ENCODE measurements at regions not wholly inside any gene's neighbourhood (a gene's known extent, or its start where the extent isn't known, plus 50 kb on each side); places are given as distances from the start of the nearest gene placed in this dataset.

- TF ChIP-seq CREB1 (CRISPR knock-in tag; IDR thresholded peaks at IDR 0.05) (no peak), MLX (CRISPR knock-in tag; IDR thresholded peaks at IDR 0.05) (no peak), HMGXB4 (CRISPR knock-in tag; IDR thresholded peaks at IDR 0.05) (no peak), OVOL2 (CRISPR knock-in tag; IDR thresholded peaks at IDR 0.05; ENCODE audit: borderline replicate concordance) (no peak), ATF6 (CRISPR knock-in tag; IDR thresholded peaks at IDR 0.05) (no peak), FOXK1 (CRISPR knock-in tag; IDR thresholded peaks at IDR 0.05) (no peak), ERG (CRISPR knock-in tag; IDR thresholded peaks at IDR 0.05) (no peak), PREB (CRISPR knock-in tag; IDR thresholded peaks at IDR 0.05; ENCODE audit: borderline replicate concordance) (no peak)
- no peak overlapping the region for H3K4me3 Mint-ChIP-seq
- no peaks in the 10 kb centered on the region for H3K27me3 Mint-ChIP-seq (ENCODE audit: low read depth)
- ChIA-PET CTCF (no interaction called here), POLR2A (no interaction called here)
- H3K36me3 Mint-ChIP-seq: no peaks in the 10 kb centered on the region
- no peaks in the 10 kb centered on the region for H3K9me3 Mint-ChIP-seq
- no peak for DNase-seq (ENCODE audit: low spot score)
- ATAC-seq: no peak
- no peak overlapping the region for H3K27ac Mint-ChIP-seq
- H3K4me1 Mint-ChIP-seq: peaks cover 6% of the 10 kb centered on the region
Measured at GRCh38 chr5:164041105-164041504, 535.7 kb downstream of the MAT2B start.

- ChIA-PET CTCF (interaction anchor here (1.6 kb wide), 1 partner anchor 456 kb away, joined by 3 read pairs; no protein-coding TSS in a partner anchor), POLR2A (no interaction called here)
- no peak overlapping the region for H3K27ac Mint-ChIP-seq
- H3K36me3 Mint-ChIP-seq: no peaks in the 10 kb centered on the region
- DNase-seq (ENCODE audit: low spot score): no peak
- ATAC-seq: no peak
- H3K4me3 Mint-ChIP-seq: no peak overlapping the region
- peaks cover 17% of the 10 kb centered on the region for H3K4me1 Mint-ChIP-seq
- TF ChIP-seq NR2C2 (CRISPR knock-in tag; IDR thresholded peaks at IDR 0.05) (no peak), ERG (CRISPR knock-in tag; IDR thresholded peaks at IDR 0.05) (no peak), HMGA2 (CRISPR knock-in tag; IDR thresholded peaks at IDR 0.05) (no peak), EMX1 (CRISPR knock-in tag; IDR thresholded peaks at IDR 0.05) (no peak), NR1H2 (CRISPR knock-in tag; IDR thresholded peaks at IDR 0.05) (no peak), ZNF423 (CRISPR knock-in tag; IDR thresholded peaks at IDR 0.05) (no peak), SMAD4 (CRISPR knock-in tag; IDR thresholded peaks at IDR 0.05) (no peak), MLX (CRISPR knock-in tag; IDR thresholded peaks at IDR 0.05) (no peak), CTCF (IDR thresholded peaks at IDR 0.05) (no peak), ZNF532 (CRISPR knock-in tag; IDR thresholded peaks at IDR 0.05; ENCODE audit: borderline replicate concordance) (no peak), ZNF219 (CRISPR knock-in tag; IDR thresholded peaks at IDR 0.05; ENCODE audit: borderline replicate concordance) (no peak), CDX4 (CRISPR knock-in tag; IDR thresholded peaks at IDR 0.05; ENCODE audit: borderline replicate concordance) (no peak)
- no peaks in the 10 kb centered on the region for H3K9me3 Mint-ChIP-seq
- no peaks in the 10 kb centered on the region for H3K27me3 Mint-ChIP-seq (ENCODE audit: low read depth)
Measured at GRCh38 chr5:164048359-164048926, 543.0 kb downstream of the MAT2B start.
